ENCODE measurements at regions not wholly inside any gene's neighbourhood (a gene's known extent, or its start where the extent isn't known, plus 50 kb on each side); places are given as distances from the start of the nearest gene placed in this dataset.

DNA sequence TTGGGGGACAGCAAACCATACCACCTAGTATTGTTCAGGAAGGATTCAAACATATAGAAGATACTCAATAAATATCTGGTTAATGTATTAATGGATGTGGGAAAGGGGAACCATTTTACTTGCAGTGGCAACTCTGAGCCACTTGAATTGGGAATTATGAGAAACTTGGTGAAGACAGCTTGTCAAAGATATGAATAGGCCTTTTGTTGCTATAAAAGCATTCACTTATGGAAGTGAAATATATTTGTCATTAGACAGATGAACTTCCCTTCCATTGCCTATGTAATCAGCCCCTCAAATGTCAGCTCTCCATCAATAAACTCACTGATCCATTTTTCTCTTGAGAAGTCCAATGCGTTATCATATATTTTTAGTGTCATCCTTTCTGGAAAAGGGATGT lies 56.1 kb downstream of the GPR85 start:
- H3K14ac ChIP-seq (ENCODE audit: insufficient read depth, low read length) = no peak overlapping the region
- no peaks in the 10 kb centered on the region for H3K9me3 ChIP-seq (ENCODE audit: control insufficient read depth, low read depth, low read length)
- H2BK120ac ChIP-seq (ENCODE audit: low read depth, low read length, poor library complexity, severe bottlenecking) = no peak overlapping the region
- Mint-ChIP-seq H3K4me1 (peaks cover 4 to 8% of the 10 kb centered on the region in 2 experiments), H3K27me3 (ENCODE audit: low read depth) (no peaks in the 10 kb centered on the region), H3K9me3 (no peaks in the 10 kb centered on the region), H3K4me3 (no peak overlapping the region), H3K27ac (no peak overlapping the region), H3K36me3 (ENCODE audit: insufficient read depth in 1 of 3, low read depth in 3 of 3) (no peaks in the 10 kb centered on the region)
- H2AFZ ChIP-seq (ENCODE audit: low read length) = no peak overlapping the region
- H3K79me1 ChIP-seq (ENCODE audit: insufficient read depth, low read depth, low read length, poor library complexity, severe bottlenecking) = no peaks in the 10 kb centered on the region
- no peak overlapping the region for H2BK15ac ChIP-seq (ENCODE audit: low read depth, low read length)
- TF ChIP-seq, protein P1, sequence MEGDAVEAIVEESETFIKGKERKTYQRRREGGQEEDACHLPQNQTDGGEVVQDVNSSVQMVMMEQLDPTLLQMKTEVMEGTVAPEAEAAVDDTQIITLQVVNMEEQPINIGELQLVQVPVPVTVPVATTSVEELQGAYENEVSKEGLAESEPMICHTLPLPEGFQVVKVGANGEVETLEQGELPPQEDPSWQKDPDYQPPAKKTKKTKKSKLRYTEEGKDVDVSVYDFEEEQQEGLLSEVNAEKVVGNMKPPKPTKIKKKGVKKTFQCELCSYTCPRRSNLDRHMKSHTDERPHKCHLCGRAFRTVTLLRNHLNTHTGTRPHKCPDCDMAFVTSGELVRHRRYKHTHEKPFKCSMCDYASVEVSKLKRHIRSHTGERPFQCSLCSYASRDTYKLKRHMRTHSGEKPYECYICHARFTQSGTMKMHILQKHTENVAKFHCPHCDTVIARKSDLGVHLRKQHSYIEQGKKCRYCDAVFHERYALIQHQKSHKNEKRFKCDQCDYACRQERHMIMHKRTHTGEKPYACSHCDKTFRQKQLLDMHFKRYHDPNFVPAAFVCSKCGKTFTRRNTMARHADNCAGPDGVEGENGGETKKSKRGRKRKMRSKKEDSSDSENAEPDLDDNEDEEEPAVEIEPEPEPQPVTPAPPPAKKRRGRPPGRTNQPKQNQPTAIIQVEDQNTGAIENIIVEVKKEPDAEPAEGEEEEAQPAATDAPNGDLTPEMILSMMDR (conservative IDR thresholded peaks at IDR 0.05) = no peak
- H3T11ph ChIP-seq (ENCODE audit: low read length) = no peak overlapping the region
- no peak overlapping the region for H2BK5ac ChIP-seq (ENCODE audit: insufficient read length, low read length)
- no peak overlapping the region for H2BK20ac ChIP-seq (ENCODE audit: low read depth, low read length, poor library complexity, severe bottlenecking)
- H4K8ac ChIP-seq (replicated peaks; ENCODE audit: insufficient read length, low read depth, low read length) = no peak overlapping the region
- no peak overlapping the region for H4K5ac ChIP-seq (ENCODE audit: insufficient read length, low read depth, low read length)
- DNase-seq = no peak
- H3K79me2 ChIP-seq (ENCODE audit: insufficient read depth, low read length) = no peaks in the 10 kb centered on the region
- no peaks in the 10 kb centered on the region for H3K27me3 ChIP-seq (ENCODE audit: insufficient read depth, low read length)
- no peak overlapping the region for H3K56ac ChIP-seq (ENCODE audit: insufficient read length, low read depth, low read length)
- no peak overlapping the region for H3K18ac ChIP-seq (ENCODE audit: insufficient read length, low read depth, low read length)
- H3K4ac ChIP-seq (ENCODE audit: low read depth, low read length) = no peak overlapping the region
- no peak overlapping the region for H4K91ac ChIP-seq (ENCODE audit: insufficient read length, low read depth, low read length)
- no peak overlapping the region for H2AK5ac ChIP-seq (ENCODE audit: insufficient read length, low read length)
- H3K4me2 ChIP-seq (ENCODE audit: insufficient read depth, insufficient read length, low read length) = no peak overlapping the region
- H3K23ac ChIP-seq (ENCODE audit: insufficient read length, low read depth, low read length) = no peak overlapping the region
- no peaks in the 10 kb centered on the region for H4K20me1 ChIP-seq (ENCODE audit: control insufficient read depth, insufficient read depth, insufficient read length)
- no peaks in the 10 kb centered on the region for H3K4me1 ChIP-seq (ENCODE audit: insufficient read depth, low read length)
- WGBS (ENCODE audit: extremely low coverage, insufficient read length, low lambda C conversion rate) = no CpG with 5 or more reads among the region's 1 CpG
- H3K27ac ChIP-seq (ENCODE audit: insufficient read length, low read depth, low read length) = no peak overlapping the region
- no peak overlapping the region for H2BK12ac ChIP-seq (ENCODE audit: insufficient read length, low read depth, low read length)
- H3K9ac ChIP-seq (ENCODE audit: extremely low read depth, insufficient read length, low read length) = no peak overlapping the region
- no peaks in the 10 kb centered on the region for H3K23me2 ChIP-seq (ENCODE audit: insufficient read length, low read depth, low read length, poor library complexity, severe bottlenecking)
